GM21825 (cell line): ENCODE measurements at regions not wholly inside any gene's neighbourhood (a gene's known extent, or its start where the extent isn't known, plus 50 kb on each side); places are given as distances from the start of the nearest gene placed in this dataset.

Experiments used
- ATAC-seq: cut with Tn5 transposase; IDR thresholded peaks from one replicate; pipeline ENCODE4 v1.9.1; 2021; ENCODE audit warnings: mild to moderate bottlenecking, moderate library complexity; ENCODE audit not compliant: unreplicated experiment

- ATAC-seq: no peak
Observed at GRCh38 chr1:217313096-217313495, 317.8 kb downstream of the GPATCH2 start.

- ATAC-seq: no peak
Observed at GRCh38 chr1:217311766-217312165, 319.1 kb downstream of the GPATCH2 start.

- ATAC-seq: no peak
Observed at GRCh38 chr1:217311269-217311668, 319.6 kb downstream of the GPATCH2 start.

GRCh38 chr1:217281332-217281731 is 349.6 kb downstream of the GPATCH2 start:
- no peak for ATAC-seq

- no peak for ATAC-seq
Observed at GRCh38 chr1:217275655-217276398, 355.1 kb downstream of the GPATCH2 start.

- no peak for ATAC-seq
Observed at GRCh38 chr1:217274927-217275654, 355.8 kb downstream of the GPATCH2 start.

GRCh38 chr1:217274416-217274815 is 356.5 kb downstream of the GPATCH2 start:
- ATAC-seq: no peak

- no peak for ATAC-seq
Observed at GRCh38 chr1:217273866-217274265, 357.0 kb downstream of the GPATCH2 start.

- ATAC-seq: no peak
Observed at GRCh38 chr1:217272385-217272784, 358.5 kb downstream of the GPATCH2 start.

- no peak for ATAC-seq
Observed at GRCh38 chr1:217270101-217270500, 360.8 kb downstream of the GPATCH2 start.

GRCh38 chr1:217268058-217268457 is 362.8 kb downstream of the GPATCH2 start:
- no peak for ATAC-seq

GRCh38 chr1:217261636-217262035 is 369.3 kb downstream of the GPATCH2 start:
- no peak for ATAC-seq

GRCh38 chr1:217260676-217261075 is 370.2 kb downstream of the GPATCH2 start:
- ATAC-seq: no peak

GRCh38 chr1:217253985-217254384 is 376.9 kb downstream of the GPATCH2 start:
- ATAC-seq: no peak

GRCh38 chr1:217253351-217253750 is 377.5 kb downstream of the GPATCH2 start:
- no peak for ATAC-seq

GRCh38 chr1:217251121-217251520 is 379.8 kb downstream of the GPATCH2 start:
- ATAC-seq: no peak

- no peak for ATAC-seq
Observed at GRCh38 chr1:217249857-217250256, 381.0 kb downstream of the GPATCH2 start.

- no peak for ATAC-seq
Observed at GRCh38 chr1:217244971-217245370, 385.9 kb downstream of the GPATCH2 start.

- ATAC-seq: no peak
Observed at GRCh38 chr1:217240656-217241055, 390.2 kb downstream of the GPATCH2 start.

- ATAC-seq: no peak
Observed at GRCh38 chr1:217238945-217239344, 391.9 kb downstream of the GPATCH2 start.

GRCh38 chr1:217230412-217230811 is 400.5 kb downstream of the GPATCH2 start:
- no peak for ATAC-seq

- no peak for ATAC-seq
Observed at GRCh38 chr1:217228689-217229088, 402.2 kb downstream of the GPATCH2 start.
